IPS-NIHi11 (cell line): ENCODE measurements at regions not wholly inside any gene's neighbourhood (a gene's known extent, or its start where the extent isn't known, plus 50 kb on each side); places are given as distances from the start of the nearest gene placed in this dataset.

Experiments
- DNase-seq: peaks from one replicate; pipeline ENCODE4 v3.0.0; 2012; ENCODE audit warnings: mixed read lengths, low spot score

- no peak for DNase-seq
Measured at GRCh38 chr1:58430421-58431275, 115.9 kb downstream of the OMA1 start.

GRCh38 chr1:58426918-58427317, 119.6 kb downstream of the OMA1 start:
- DNase-seq, result no peak

- no peak for DNase-seq
Measured at GRCh38 chr1:58422436-58422835, 124.1 kb downstream of the OMA1 start.

GRCh38 chr1:58418283-58419228, 128.0 kb downstream of the OMA1 start:
- DNase-seq, result no peak

GRCh38 chr1:58412071-58412580, 134.4 kb downstream of the OMA1 start:
- DNase-seq, result no peak

GRCh38 chr1:58409890-58410289, 136.6 kb downstream of the OMA1 start:
- no peak for DNase-seq

- DNase-seq, result no peak
Measured at GRCh38 chr1:58409336-58409735, 137.2 kb downstream of the OMA1 start.

- DNase-seq, result no peak
Measured at GRCh38 chr1:58406301-58407071, 140.0 kb downstream of the OMA1 start.

GRCh38 chr1:58405660-58406059, 140.9 kb downstream of the OMA1 start:
- DNase-seq, result no peak

- no peak for DNase-seq
Measured at GRCh38 chr1:58403894-58404293, 142.6 kb downstream of the OMA1 start.

- no peak for DNase-seq
Measured at GRCh38 chr1:58402444-58402843, 144.1 kb downstream of the OMA1 start.

GRCh38 chr1:58401991-58402390, 144.5 kb downstream of the OMA1 start:
- no peak for DNase-seq

- no peak for DNase-seq
Measured at GRCh38 chr1:58399176-58399575, 147.3 kb downstream of the OMA1 start.

- no peak for DNase-seq
Measured at GRCh38 chr1:58398714-58399113, 147.8 kb downstream of the OMA1 start.

- DNase-seq, result no peak
Measured at GRCh38 chr1:58397187-58397820, 149.2 kb downstream of the OMA1 start.

- DNase-seq, result no peak
Measured at GRCh38 chr1:58396150-58396549, 150.4 kb downstream of the OMA1 start.

- no peak for DNase-seq
Measured at GRCh38 chr1:58395355-58395754, 151.2 kb downstream of the OMA1 start.

- DNase-seq, result no peak
Measured at GRCh38 chr1:58392083-58392482, 154.4 kb downstream of the OMA1 start.

GRCh38 chr1:58391514-58391913, 155.0 kb downstream of the OMA1 start:
- no peak for DNase-seq

- no peak for DNase-seq
Measured at GRCh38 chr1:58391056-58391455, 155.5 kb downstream of the OMA1 start.

- no peak for DNase-seq
Measured at GRCh38 chr1:58390091-58390490, 156.4 kb downstream of the OMA1 start.
